Stomach (tissue), 8 donors: ENCODE measurements at regions not wholly inside any gene's neighbourhood (a gene's known extent, or its start where the extent isn't known, plus 50 kb on each side); places are given as distances from the start of the nearest gene placed in this dataset.

Experiments used
- DNase-seq, 2 donors: peaks; one replicate each; pipeline versions ENCODE4 v3.0.0 to v3.0.0-alpha.2; 2013 to 2019
- H3K27ac ChIP-seq, 5 donors: fragments of 200-600 bp in 4 of 5; sonication (generic) in 4 of 5; one replicate each; pipeline ENCODE4 v1.5.1; 2013 to 2019; ENCODE audit warnings: mild to moderate bottlenecking in 1 of 5, moderate library complexity in 1 of 5
- H3K27me3 ChIP-seq, 3 donors: fragments of 200-600 bp; sonication (generic); one replicate each; pipeline ENCODE4 v1.5.1; 2017 to 2019; ENCODE audit warnings: mixed run types in 1 of 3
- H3K36me3 ChIP-seq, 4 donors: fragments of 200-600 bp; sonication (generic); 1 replicate in 3 of 4; 2 replicates in 1 of 4; pipeline ENCODE4 v1.5.1; 2016 to 2019
- H3K4me1 ChIP-seq, 4 donors: fragments of 200-600 bp; sonication (generic); one replicate each; pipeline ENCODE4 v1.5.1; 2016 to 2019
- H3K4me3 ChIP-seq, 4 donors: fragments of 200-600 bp; sonication (generic) in 3 of 4; one replicate each; pipeline ENCODE4 v1.5.1; 2016 to 2019; ENCODE audit warnings: mild to moderate bottlenecking in 1 of 4
- H3K9me3 ChIP-seq, 4 donors: fragments of 200-600 bp; sonication (generic); one replicate each; pipeline ENCODE4 v1.5.1; 2016 to 2019
- CTCF ChIP-seq, 7 experiments: fragments of 450-650 bp in 4 of 7; fragments of 200-600 bp in 3 of 7; sonication (generic) in 3 of 7; IDR thresholded peaks; one replicate each; pipeline ENCODE4 v1.5.1; 2016 to 2019; ENCODE audit warnings: antibody characterized with exemption in 7 of 7, control low read depth in 2 of 7, mild to moderate bottlenecking in 1 of 7
- EP300 ChIP-seq: sonication (generic); formaldehyde crosslinking; IDR thresholded peaks from one replicate; pipeline ENCODE4 v1.6.1; 2017; ENCODE audit warnings: antibody characterized with exemption
- POLR2A ChIP-seq, 4 donors: fragments of 450-650 bp; IDR thresholded peaks; one replicate each; pipeline ENCODE4 v1.6.1; 2016; ENCODE audit warnings: antibody characterized with exemption in 4 of 4, control low read depth in 2 of 4, mild to moderate bottlenecking in 1 of 4, moderate library complexity in 1 of 4
- POLR2AphosphoS5 ChIP-seq, 3 donors: sonication (generic); formaldehyde crosslinking; IDR thresholded peaks; one replicate each; pipeline ENCODE4 v1.6.1; 2016; ENCODE audit warnings: antibody characterized with exemption in 3 of 3
- WGBS, 5 donors: extraction: QIAGEN DNeasy Blood & Tissue Kit in 3 of 5; methylation state at CpG; one replicate each; pipeline versions ENCODE4 v1.1.5 to v1.1.7; 2013 to 2018; 5-methylcytosine and 5-hydroxymethylcytosine counted together
- intact Hi-C: fragments of 100-400 bp; cut with DNase I; formaldehyde crosslinking; loops from one replicate; pipeline ENCODE4 v1.15.1; 2023; ENCODE audit warnings: low total_unique reads
- donor health status: healthy with polysubstance abuse.
- donor health status: Bipolar disorder and iron deficiency.
- donor health status: healthy.

GRCh38 chr19:28876609-28877123 lies 336.3 kb downstream of the UQCRFS1 start:
- H3K4me3 ChIP-seq, result no peak overlapping the region
- no peak for TF ChIP-seq POLR2A (IDR thresholded peaks at IDR 0.05)
- TF ChIP-seq EP300, result no peak
- TF ChIP-seq POLR2AphosphoS5 (IDR thresholded peaks at IDR 0.05), result no peak
- TF ChIP-seq CTCF (IDR thresholded peaks at IDR 0.05), result no peak
- 73 to 83% (median 76%) methylated on average over 7 of the region's 7 CpGs for WGBS, 5 donors
- no peaks in the 10 kb centered on the region for H3K36me3 ChIP-seq
- no peak overlapping the region for H3K27ac ChIP-seq
- no peaks in the 10 kb centered on the region for H3K9me3 ChIP-seq
- H3K27me3 ChIP-seq, result peaks cover 0 to 5% (median 0%) of the 10 kb centered on the region in 3 donors
- H3K4me1 ChIP-seq, result peaks cover 0 to 20% (median 0%) of the 10 kb centered on the region in 4 donors
- DNase-seq, result no peak
- intact Hi-C loops, result loop anchor here (5.0 to 10.0 kb wide), 2 partner anchors 139 to 412 kb away; no protein-coding TSS in a partner anchor

- no peak overlapping the region for H3K27ac ChIP-seq
- H3K36me3 ChIP-seq, result no peaks in the 10 kb centered on the region
- TF ChIP-seq POLR2AphosphoS5 (IDR thresholded peaks at IDR 0.05), result no peak
- TF ChIP-seq EP300, result no peak
- no peak for TF ChIP-seq POLR2A (IDR thresholded peaks at IDR 0.05)
- no peak for TF ChIP-seq CTCF (IDR thresholded peaks at IDR 0.05)
- 70 to 84% (median 75%) methylated on average over 8 to 9 of the region's 9 CpGs for WGBS, 5 donors
- no peak for DNase-seq
- peaks cover 0 to 17% (median 10%) of the 10 kb centered on the region in 3 donors for H3K27me3 ChIP-seq
- no peaks in the 10 kb centered on the region for H3K9me3 ChIP-seq
- no peak overlapping the region for H3K4me3 ChIP-seq
- H3K4me1 ChIP-seq, result peaks cover 0 to 6% (median 0%) of the 10 kb centered on the region in 4 donors
- intact Hi-C loops, result loop anchor here (5.0 to 10.0 kb wide), 2 partner anchors 137 to 410 kb away; no protein-coding TSS in a partner anchor
Measured at GRCh38 chr19:28874742-28875141, 338.2 kb downstream of the UQCRFS1 start.

GRCh38 chr19:28873301-28873700 lies 339.6 kb downstream of the UQCRFS1 start:
- no peak overlapping the region for H3K27ac ChIP-seq
- TF ChIP-seq EP300, result no peak
- TF ChIP-seq CTCF (IDR thresholded peaks at IDR 0.05), result no peak
- no peaks in the 10 kb centered on the region for H3K9me3 ChIP-seq
- H3K36me3 ChIP-seq, result no peaks in the 10 kb centered on the region
- DNase-seq, result no peak
- intact Hi-C loops, result loop anchor here (10.0 kb wide), 1 partner anchor 408 kb away; no protein-coding TSS in a partner anchor
- H3K4me1 ChIP-seq, result no peaks in the 10 kb centered on the region
- no peak overlapping the region for H3K4me3 ChIP-seq
- H3K27me3 ChIP-seq, result peaks cover 0 to 28% (median 11%) of the 10 kb centered on the region in 3 donors
- WGBS, 5 donors, result 35 to 51% (median 46%) methylated on average over 2 of the region's 2 CpGs

- no peak overlapping the region for H3K27ac ChIP-seq
- no peaks in the 10 kb centered on the region for H3K9me3 ChIP-seq
- no peak for DNase-seq
- no peaks in the 10 kb centered on the region for H3K4me1 ChIP-seq
- H3K27me3 ChIP-seq, result peaks cover 0 to 39% (median 11%) of the 10 kb centered on the region in 3 donors
- 89 to 92% (median 91%) methylated on average over 10 to 12 of the region's 12 CpGs for WGBS, 5 donors
- TF ChIP-seq EP300, result no peak
- TF ChIP-seq POLR2AphosphoS5 (IDR thresholded peaks at IDR 0.05), result no peak
- no peak for TF ChIP-seq POLR2A (IDR thresholded peaks at IDR 0.05)
- no peak for TF ChIP-seq CTCF (IDR thresholded peaks at IDR 0.05)
- intact Hi-C loops, result loop anchor here (10.0 kb wide), 1 partner anchor 406 kb away; no protein-coding TSS in a partner anchor
- H3K4me3 ChIP-seq, result no peak overlapping the region
- no peaks in the 10 kb centered on the region for H3K36me3 ChIP-seq
Measured at GRCh38 chr19:28871099-28871725, 341.7 kb downstream of the UQCRFS1 start.
